Heart left ventricle (tissue), 13 donors: ENCODE measurements at regions not wholly inside any gene's neighbourhood (a gene's known extent, or its start where the extent isn't known, plus 50 kb on each side); places are given as distances from the start of the nearest gene placed in this dataset.

Experiments
- CTCF ChIP-seq, 12 donors: fragments of 200-600 bp; sonication (generic) in 4 of 12; IDR thresholded peaks; one replicate each; pipeline versions ENCODE4 v1.5.0 to v1.8.0; 2018 to 2022; ENCODE audit warnings: antibody characterized with exemption in 12 of 12, mild to moderate bottlenecking in 5 of 12
- POLR2A ChIP-seq, 2 donors: fragments of 450-650 bp; IDR thresholded peaks; one replicate each; pipeline ENCODE4 v1.6.1; 2017; ENCODE audit warnings: antibody characterized with exemption in 2 of 2, mild to moderate bottlenecking in 2 of 2, moderate library complexity in 2 of 2
- donor health status: ischemic (EF 13 %, LVEDD 7.1; RV severe dilation, severe dysfunction).
- donor health status: DM: no; HTN: yes; CAD: no.
- donor health status: DM: no; HTN: no; CAD: no.
- donor health status: ischemic (EF 25% LVEDD 6.9; RV normal size, moderate dysfunction).
- donor health status: ischemic (EF 25% LVEDD 5.7; RV mildly dilated, moderate dysfunction).
- donor health status: ischemic (EF 35%, LVEDD 5.7; RV mildly dilated, moderate dysfunction).
- donor health status: nonischemic (EF 11% LVEDD 7.7; RV severe dilation, severe dysfunction).
- donor health status: DM: yes; HTN: yes; CAD: no.
- donor health status: PGD.
- donor health status: ischemic (EF 29% LVEDD 5.4; RV normal size, mild dysfunction).
- donor health status: nonischemic (EF 23%, LVEDD 6.1; RV moderate dilation, normal function).

- no peak for TF ChIP-seq CTCF (IDR thresholded peaks at IDR 0.05)
- no peak for TF ChIP-seq POLR2A (IDR thresholded peaks at IDR 0.05)
Measured at GRCh38 chr4:183388021-183388420, 56.4 kb upstream of the CDKN2AIP start.
